ENCODE measurements at regions not wholly inside any gene's neighbourhood (a gene's known extent, or its start where the extent isn't known, plus 50 kb on each side); places are given as distances from the start of the nearest gene placed in this dataset.

- no peak overlapping the region for H3K27ac Mint-ChIP-seq
- no peak for DNase-seq
- H3K4me3 Mint-ChIP-seq, result no peak overlapping the region
- H3K27me3 Mint-ChIP-seq, result peaks cover 42% of the 10 kb centered on the region
- H3K9me3 Mint-ChIP-seq, result no peaks in the 10 kb centered on the region
- intact Hi-C loops (cut with micrococcal nuclease), result no loop called here
- CTCF ChIA-PET, result no interaction called here
- no peak for TF ChIP-seq CTCF (IDR thresholded peaks at IDR 0.05)
- no peak for ATAC-seq (ENCODE audit: low read depth)
- POLR2A ChIA-PET, result no interaction called here
- no peaks in the 10 kb centered on the region for H3K36me3 Mint-ChIP-seq (ENCODE audit: low read depth)
- no peaks in the 10 kb centered on the region for H3K4me1 Mint-ChIP-seq
These were observed 120.1 kb downstream of the RPL22L1 start for GRCh38 chr3:170749765-170750477.

GRCh38 chr3:170749185-170749584 lies 120.8 kb downstream of the RPL22L1 start:
- ATAC-seq (ENCODE audit: low read depth) (no peak), DNase-seq (no peak)
- intact Hi-C loops (cut with micrococcal nuclease), result no loop called here
- Mint-ChIP-seq H3K36me3 (ENCODE audit: low read depth) (no peaks in the 10 kb centered on the region), H3K4me1 (no peaks in the 10 kb centered on the region), H3K27me3 (peaks cover 41% of the 10 kb centered on the region), H3K27ac (no peak overlapping the region), H3K9me3 (no peaks in the 10 kb centered on the region), H3K4me3 (no peak overlapping the region)
- POLR2A ChIA-PET, result no interaction called here
- CTCF ChIA-PET, result no interaction called here
- no peak for TF ChIP-seq CTCF (IDR thresholded peaks at IDR 0.05)

- ATAC-seq (ENCODE audit: low read depth) (no peak), DNase-seq (no peak)
- H3K27me3 Mint-ChIP-seq, result peaks cover 29% of the 10 kb centered on the region
- ChIA-PET CTCF (no interaction called here), POLR2A (no interaction called here)
- TF ChIP-seq CTCF (IDR thresholded peaks at IDR 0.05), result no peak
- no peaks in the 10 kb centered on the region for H3K36me3 Mint-ChIP-seq (ENCODE audit: low read depth)
- intact Hi-C loops (cut with micrococcal nuclease), result no loop called here
- H3K9me3 Mint-ChIP-seq, result no peaks in the 10 kb centered on the region
- H3K4me3 Mint-ChIP-seq, result no peak overlapping the region
- no peaks in the 10 kb centered on the region for H3K4me1 Mint-ChIP-seq
- no peak overlapping the region for H3K27ac Mint-ChIP-seq
These were observed 123.6 kb downstream of the RPL22L1 start for GRCh38 chr3:170746175-170746942.

GRCh38 chr3:170745211-170745718 lies 124.7 kb downstream of the RPL22L1 start:
- ChIA-PET CTCF (no interaction called here), POLR2A (no interaction called here)
- Mint-ChIP-seq H3K4me3 (no peak overlapping the region), H3K4me1 (no peaks in the 10 kb centered on the region), H3K9me3 (no peaks in the 10 kb centered on the region), H3K27ac (no peak overlapping the region), H3K36me3 (ENCODE audit: low read depth) (no peaks in the 10 kb centered on the region), H3K27me3 (peaks cover 26% of the 10 kb centered on the region)
- ATAC-seq (ENCODE audit: low read depth) (no peak), DNase-seq (no peak)
- no peak for TF ChIP-seq CTCF (IDR thresholded peaks at IDR 0.05)
- intact Hi-C loops (cut with micrococcal nuclease), result no loop called here

GRCh38 chr3:170741756-170742529 lies 128.1 kb downstream of the RPL22L1 start:
- Mint-ChIP-seq H3K9me3 (peaks cover 2% of the 10 kb centered on the region), H3K4me1 (no peaks in the 10 kb centered on the region), H3K27me3 (peaks cover 9% of the 10 kb centered on the region), H3K36me3 (ENCODE audit: low read depth) (no peaks in the 10 kb centered on the region), H3K27ac (no peak overlapping the region), H3K4me3 (no peak overlapping the region)
- TF ChIP-seq CTCF (IDR thresholded peaks at IDR 0.05), result no peak
- intact Hi-C loops (cut with micrococcal nuclease), result no loop called here
- no peak for ATAC-seq (ENCODE audit: low read depth)
- ChIA-PET CTCF (no interaction called here), POLR2A (no interaction called here)
- DNase-seq, result no peak
